Tibial artery (tissue), 4 donors: ENCODE measurements at regions not wholly inside any gene's neighbourhood (a gene's known extent, or its start where the extent isn't known, plus 50 kb on each side); places are given as distances from the start of the nearest gene placed in this dataset.

Experiments used
- DNase-seq, 2 donors: peaks; one replicate each; pipeline ENCODE4 v3.0.0-alpha.2; 2019
- H3K27ac ChIP-seq, 2 donors: fragments of 200-600 bp; sonication (generic) in 1 of 2; 1 replicate in 1 of 2; 2 replicates in 1 of 2; pipeline ENCODE4 v1.5.1; 2018 to 2019; ENCODE audit warnings: mild to moderate bottlenecking in 1 of 2
- H3K27me3 ChIP-seq, 2 donors: fragments of 200-600 bp; sonication (generic) in 1 of 2; one replicate each; pipeline versions ENCODE4 v1.5.1 to v1.6.0; 2016 to 2019
- H3K36me3 ChIP-seq, 3 donors: fragments of 200-600 bp; sonication (generic) in 2 of 3; one replicate each; pipeline ENCODE4 v1.5.1; 2016 to 2019; ENCODE audit warnings: mild to moderate bottlenecking in 2 of 3
- H3K4me1 ChIP-seq, 4 donors: fragments of 200-600 bp; sonication (generic) in 2 of 4; 1 replicate in 3 of 4; 2 replicates in 1 of 4; pipeline ENCODE4 v1.5.1; 2016 to 2019
- H3K4me3 ChIP-seq, 2 donors: fragments of 200-600 bp; sonication (generic) in 1 of 2; 1 replicate in 1 of 2; 2 replicates in 1 of 2; pipeline ENCODE4 v1.5.1; 2018 to 2019; ENCODE audit warnings: mild to moderate bottlenecking in 2 of 2
- H3K9me3 ChIP-seq, 3 donors: fragments of 200-600 bp; sonication (generic) in 1 of 3; one replicate each; pipeline ENCODE4 v1.5.1; 2016 to 2019
- CTCF ChIP-seq, 2 experiments: fragments of 200-600 bp in 1 of 2; fragments of 450-650 bp in 1 of 2; IDR thresholded peaks; one replicate each; pipeline ENCODE4 v1.5.1; 2017 to 2019; ENCODE audit warnings: antibody characterized with exemption in 2 of 2, mild to moderate bottlenecking in 1 of 2, moderate library complexity in 1 of 2
- intact Hi-C: fragments of 100-400 bp; cut with DNase I; formaldehyde crosslinking; loops from one replicate; pipeline ENCODE4 v1.15.0; 2023; ENCODE audit warnings: low total_unique reads

- DNase-seq, result no peak
- no peak overlapping the region for H3K27ac ChIP-seq
- no peaks in the 10 kb centered on the region for H3K4me1 ChIP-seq
- no peaks in the 10 kb centered on the region for H3K36me3 ChIP-seq
- H3K4me3 ChIP-seq, result no peak overlapping the region
- intact Hi-C loops, result no loop called here
- no peak for TF ChIP-seq CTCF (IDR thresholded peaks at IDR 0.05)
- no peaks in the 10 kb centered on the region for H3K27me3 ChIP-seq
- H3K9me3 ChIP-seq, result no peaks in the 10 kb centered on the region
Measured at GRCh38 chr7:42348631-42349030, 111.6 kb upstream of the GLI3 start.

DNA sequence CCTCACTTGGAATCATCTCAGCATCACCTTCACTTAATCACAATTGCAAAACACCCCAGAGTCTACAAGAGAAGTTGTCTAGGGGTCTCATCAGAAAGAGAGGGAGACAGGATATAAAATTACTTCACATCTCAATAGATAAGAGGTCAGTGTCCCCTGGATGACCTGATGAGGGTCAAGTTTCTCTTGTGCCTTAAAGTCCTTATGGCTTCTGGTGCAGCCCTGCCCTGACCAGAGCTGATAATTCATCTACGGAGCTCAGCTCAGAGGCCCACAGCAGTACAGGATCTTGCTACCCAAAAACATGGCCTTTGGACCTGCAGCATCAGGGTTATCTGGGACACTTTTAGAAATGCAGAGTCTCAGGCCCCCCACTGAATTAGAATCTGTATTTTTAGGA, 111.1 kb upstream of the GLI3 start:
- Histone ChIP-seq H3K36me3 (no peaks in the 10 kb centered on the region), H3K9me3 (no peaks in the 10 kb centered on the region), H3K4me3 (no peak overlapping the region), H3K4me1 (no peaks in the 10 kb centered on the region), H3K27ac (no peak overlapping the region), H3K27me3 (no peaks in the 10 kb centered on the region)
- intact Hi-C loops, result no loop called here
- no peak for TF ChIP-seq CTCF (IDR thresholded peaks at IDR 0.05)
- DNase-seq, result no peak

GRCh38 chr7:42347616-42348015, 110.6 kb upstream of the GLI3 start:
- no peak overlapping the region for H3K4me3 ChIP-seq
- intact Hi-C loops, result no loop called here
- H3K36me3 ChIP-seq, result no peaks in the 10 kb centered on the region
- H3K9me3 ChIP-seq, result no peaks in the 10 kb centered on the region
- H3K4me1 ChIP-seq, result no peaks in the 10 kb centered on the region
- no peak overlapping the region for H3K27ac ChIP-seq
- no peak for TF ChIP-seq CTCF (IDR thresholded peaks at IDR 0.05)
- H3K27me3 ChIP-seq, result no peaks in the 10 kb centered on the region
- DNase-seq, result no peak

DNA sequence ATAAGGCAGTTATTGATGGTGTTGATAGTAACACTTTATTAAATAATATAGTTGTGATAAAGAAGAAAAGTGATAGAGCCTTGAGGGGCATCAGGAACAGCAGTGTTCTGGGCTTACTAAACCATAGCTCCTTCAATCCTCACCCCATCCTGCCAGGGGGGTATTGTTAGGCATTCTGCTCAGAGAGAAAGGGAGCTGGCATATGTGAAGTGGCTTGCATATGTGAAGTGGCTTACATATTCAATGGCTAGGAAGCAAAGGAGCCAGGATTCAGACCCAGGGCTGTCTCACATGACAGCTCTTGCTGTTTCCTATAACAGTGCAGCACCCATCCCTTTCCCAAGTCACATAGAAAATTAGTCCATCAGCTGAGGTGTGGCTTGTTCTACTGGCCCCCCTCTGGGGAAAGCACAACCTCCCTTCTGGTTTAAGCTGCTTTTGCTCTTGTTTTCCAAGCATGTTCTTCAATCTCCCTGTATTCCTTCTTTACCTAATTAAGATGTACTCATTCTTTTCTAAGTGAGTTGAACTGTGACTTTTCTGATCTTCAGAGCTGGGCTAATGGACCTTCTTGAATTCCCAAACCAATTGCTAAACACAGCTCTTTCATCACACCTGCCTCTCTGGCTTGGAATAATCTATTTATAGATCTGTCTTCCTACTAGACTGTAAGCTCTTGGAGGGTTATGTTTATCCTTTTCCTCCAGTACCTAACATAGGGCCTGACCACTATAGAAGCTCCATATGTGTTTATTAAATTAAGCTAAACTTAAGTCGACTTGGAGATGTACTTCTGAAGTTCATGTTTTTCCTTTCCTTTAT, 108.7 kb upstream of the GLI3 start:
- intact Hi-C loops, result no loop called here
- no peaks in the 10 kb centered on the region for H3K36me3 ChIP-seq
- no peaks in the 10 kb centered on the region for H3K9me3 ChIP-seq
- TF ChIP-seq CTCF (IDR thresholded peaks at IDR 0.05), result no peak
- H3K4me1 ChIP-seq, result no peaks in the 10 kb centered on the region
- H3K4me3 ChIP-seq, result no peak overlapping the region
- no peaks in the 10 kb centered on the region for H3K27me3 ChIP-seq
- H3K27ac ChIP-seq, result no peak overlapping the region
- no peak for DNase-seq

DNA sequence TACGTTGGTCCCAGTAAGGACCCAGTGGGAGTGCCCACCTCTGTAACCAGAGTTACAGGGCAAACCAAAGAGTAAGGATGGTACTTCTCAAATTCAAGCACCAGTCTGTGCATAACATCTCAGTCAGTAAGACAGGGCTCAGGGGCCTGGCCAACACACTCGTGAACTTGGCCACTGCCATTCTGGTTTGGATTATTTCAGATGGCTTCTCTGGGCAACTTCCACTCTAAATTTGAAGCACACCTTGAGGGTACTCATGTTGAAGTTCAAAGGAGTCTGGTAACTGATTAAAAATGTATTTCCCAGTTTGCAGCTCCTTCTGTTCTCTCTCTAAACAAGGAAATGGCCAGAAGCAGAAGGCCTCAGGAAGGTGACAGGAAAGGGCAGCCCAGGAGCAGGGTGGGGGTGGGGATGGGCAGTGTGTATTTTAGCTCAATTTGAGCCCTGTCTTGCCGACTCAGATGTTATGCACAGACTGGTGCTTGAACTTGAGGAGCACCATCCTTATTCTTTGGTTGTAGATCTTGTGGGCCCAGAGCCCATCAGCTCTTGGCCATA, 107.3 kb upstream of the GLI3 start:
- Histone ChIP-seq H3K9me3 (no peaks in the 10 kb centered on the region), H3K27me3 (no peaks in the 10 kb centered on the region), H3K4me1 (no peaks in the 10 kb centered on the region), H3K36me3 (no peaks in the 10 kb centered on the region), H3K27ac (no peak overlapping the region), H3K4me3 (no peak overlapping the region)
- intact Hi-C loops, result no loop called here
- no peak for DNase-seq
- TF ChIP-seq CTCF (IDR thresholded peaks at IDR 0.05), result no peak
